AG10803 (cell line): ENCODE measurements at regions not wholly inside any gene's neighbourhood (a gene's known extent, or its start where the extent isn't known, plus 50 kb on each side); places are given as distances from the start of the nearest gene placed in this dataset.

ENCODE experiments used
- DNase-seq: peaks from one replicate; pipeline ENCODE4 v3.0.0; 2010; ENCODE audit warnings: low read depth
- H3K4me3 ChIP-seq: 2 replicates; pipeline ENCODE4 v1.5.1; 2011; ENCODE audit warnings: mild to moderate bottlenecking, low read length, control low read depth
- TF ChIP-seq, protein P1 (sequence below): conservative IDR thresholded peaks from 2 replicates; pipeline ENCODE4 v1.5.1; 2011; ENCODE audit warnings: mild to moderate bottlenecking, low read length, control low read depth, inconsistent platforms

DNA sequence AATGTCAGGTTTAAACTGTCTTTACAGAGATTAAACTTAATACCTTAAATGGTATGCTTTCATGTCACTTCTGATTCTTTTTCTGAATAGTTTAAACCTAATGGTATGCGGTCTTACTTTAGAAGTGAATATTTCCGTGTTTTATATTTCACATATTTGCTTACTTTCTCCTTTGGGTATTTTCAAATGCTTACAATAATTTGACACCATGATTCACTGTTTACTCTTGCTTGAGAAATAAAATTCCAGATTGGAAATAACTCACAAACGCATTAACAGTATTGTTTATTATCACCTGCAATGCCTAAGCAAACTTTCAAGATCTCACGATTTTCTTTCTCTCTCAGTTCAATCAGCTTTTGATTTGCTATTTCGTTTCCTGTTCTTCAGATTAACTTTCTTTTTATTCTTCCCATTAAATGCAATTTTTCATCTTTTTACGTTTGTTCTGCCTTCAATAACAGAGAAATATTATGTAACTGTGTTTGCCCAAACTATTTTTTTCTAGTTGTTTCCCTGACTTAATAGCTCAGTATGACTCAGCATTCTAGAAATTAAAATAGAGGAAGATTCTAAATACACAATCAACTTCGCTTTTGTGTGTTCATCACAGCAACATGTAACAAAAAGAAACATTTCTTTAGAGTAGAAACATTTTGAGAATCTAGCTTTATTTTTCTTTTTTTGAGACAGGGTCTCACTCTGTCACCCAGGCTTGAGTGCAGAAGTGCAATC, 955.5 kb upstream of the PRKX start:
- no peak overlapping the region for H3K4me3 ChIP-seq
- no peak for DNase-seq
- TF ChIP-seq, protein P1, sequence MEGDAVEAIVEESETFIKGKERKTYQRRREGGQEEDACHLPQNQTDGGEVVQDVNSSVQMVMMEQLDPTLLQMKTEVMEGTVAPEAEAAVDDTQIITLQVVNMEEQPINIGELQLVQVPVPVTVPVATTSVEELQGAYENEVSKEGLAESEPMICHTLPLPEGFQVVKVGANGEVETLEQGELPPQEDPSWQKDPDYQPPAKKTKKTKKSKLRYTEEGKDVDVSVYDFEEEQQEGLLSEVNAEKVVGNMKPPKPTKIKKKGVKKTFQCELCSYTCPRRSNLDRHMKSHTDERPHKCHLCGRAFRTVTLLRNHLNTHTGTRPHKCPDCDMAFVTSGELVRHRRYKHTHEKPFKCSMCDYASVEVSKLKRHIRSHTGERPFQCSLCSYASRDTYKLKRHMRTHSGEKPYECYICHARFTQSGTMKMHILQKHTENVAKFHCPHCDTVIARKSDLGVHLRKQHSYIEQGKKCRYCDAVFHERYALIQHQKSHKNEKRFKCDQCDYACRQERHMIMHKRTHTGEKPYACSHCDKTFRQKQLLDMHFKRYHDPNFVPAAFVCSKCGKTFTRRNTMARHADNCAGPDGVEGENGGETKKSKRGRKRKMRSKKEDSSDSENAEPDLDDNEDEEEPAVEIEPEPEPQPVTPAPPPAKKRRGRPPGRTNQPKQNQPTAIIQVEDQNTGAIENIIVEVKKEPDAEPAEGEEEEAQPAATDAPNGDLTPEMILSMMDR = no peak

DNA sequence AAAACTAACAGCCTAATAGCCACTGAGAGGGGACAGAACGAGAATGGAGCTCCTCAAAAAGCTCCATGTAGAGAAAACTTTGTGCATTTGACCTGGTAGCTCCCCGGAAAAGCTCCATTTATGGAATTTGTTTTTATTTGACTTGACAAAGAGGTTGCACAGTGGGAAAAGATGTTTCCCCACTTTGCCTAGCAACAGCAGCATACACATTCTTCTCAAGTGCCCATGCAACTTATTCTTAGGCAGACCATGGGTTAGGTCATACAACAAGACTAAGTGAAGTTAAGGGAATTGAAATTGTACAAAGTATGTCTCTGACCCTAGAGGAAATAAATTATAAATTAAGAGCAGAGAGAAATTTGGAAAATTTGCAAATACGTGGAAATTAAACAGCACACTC, 949.6 kb upstream of the PRKX start:
- no peak overlapping the region for H3K4me3 ChIP-seq
- TF ChIP-seq, protein P1 = no peak
- no peak for DNase-seq

DNA sequence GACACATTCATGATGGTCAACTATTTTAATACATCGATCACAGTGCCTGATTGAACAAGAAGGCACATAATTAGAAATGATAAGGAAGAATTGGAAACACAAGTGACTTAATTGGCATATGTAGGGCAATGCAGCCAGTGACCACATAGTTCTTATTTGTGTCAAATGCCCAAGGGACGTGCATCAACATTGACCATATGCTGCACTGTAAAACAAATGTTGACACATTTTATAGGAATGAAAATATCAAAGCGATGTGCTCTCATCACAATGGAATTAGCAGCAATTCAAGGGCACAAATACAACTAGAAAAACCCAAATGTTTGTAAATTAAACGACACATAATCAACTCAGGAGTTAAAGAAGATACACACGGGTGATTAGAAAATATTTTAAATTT, 948.3 kb upstream of the PRKX start:
- TF ChIP-seq, protein P1 = no peak
- no peak for DNase-seq
- no peak overlapping the region for H3K4me3 ChIP-seq

DNA sequence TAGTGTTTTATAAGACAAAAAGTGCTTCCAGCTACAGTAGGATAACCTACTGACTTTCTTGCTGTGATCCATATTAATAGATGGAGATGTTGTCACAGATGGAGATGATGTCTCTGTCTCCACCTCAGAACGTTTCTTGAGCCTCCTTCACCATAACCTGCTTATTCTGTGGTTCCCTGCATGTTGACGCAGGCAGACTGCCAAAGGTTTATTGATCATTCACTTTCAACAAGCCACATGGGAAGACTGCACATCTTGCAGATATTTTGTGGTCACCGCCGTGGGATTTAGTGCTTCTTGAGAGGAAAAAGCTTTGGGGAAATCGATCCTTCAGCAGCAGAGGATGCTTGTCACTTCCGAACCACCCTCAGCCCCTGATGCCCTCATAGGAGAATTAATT, 943.0 kb upstream of the PRKX start:
- no peak overlapping the region for H3K4me3 ChIP-seq
- DNase-seq = no peak
- TF ChIP-seq, protein P1 = no peak

DNA sequence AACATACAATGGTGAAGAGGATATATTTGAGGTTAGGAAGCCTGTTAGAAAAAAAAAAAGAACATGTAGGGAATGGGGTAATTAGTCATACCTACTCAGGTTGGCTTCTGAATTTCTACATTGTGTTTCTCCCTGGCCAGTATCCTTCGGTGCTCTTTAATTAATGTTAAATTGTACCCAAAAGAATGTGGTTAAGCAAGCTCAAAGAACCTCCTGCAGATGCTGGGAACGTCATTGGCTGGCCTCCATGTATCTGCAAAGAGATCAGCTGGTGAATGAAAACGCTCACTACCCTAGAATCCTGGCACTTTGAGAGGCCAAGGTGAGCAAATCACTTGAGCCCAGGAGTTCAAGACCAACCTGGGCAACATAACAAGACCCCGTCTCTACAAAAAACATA, 942.3 kb upstream of the PRKX start:
- no peak for DNase-seq
- TF ChIP-seq, protein P1 = no peak
- no peak overlapping the region for H3K4me3 ChIP-seq

DNA sequence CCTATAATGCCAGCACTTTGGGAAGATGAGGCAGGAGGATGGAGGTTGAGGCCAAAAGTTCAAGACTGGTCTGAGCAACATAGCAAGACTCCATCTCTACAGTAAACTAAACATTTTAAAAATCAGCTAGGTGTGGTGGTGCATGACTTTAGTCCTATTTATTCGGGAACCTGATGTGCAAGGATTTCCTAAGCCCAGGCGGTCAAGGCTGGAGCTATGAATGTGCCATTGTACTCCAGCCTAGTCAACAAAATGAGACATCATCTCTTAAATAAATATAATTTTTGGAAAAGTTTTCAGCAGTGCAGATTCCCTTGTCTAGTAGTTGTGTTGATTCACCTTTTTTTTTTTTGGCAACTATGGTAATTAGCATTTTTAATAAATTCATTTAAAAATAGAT, 928.7 kb upstream of the PRKX start:
- TF ChIP-seq, protein P1 = no peak
- no peak overlapping the region for H3K4me3 ChIP-seq
- DNase-seq = no peak

DNA sequence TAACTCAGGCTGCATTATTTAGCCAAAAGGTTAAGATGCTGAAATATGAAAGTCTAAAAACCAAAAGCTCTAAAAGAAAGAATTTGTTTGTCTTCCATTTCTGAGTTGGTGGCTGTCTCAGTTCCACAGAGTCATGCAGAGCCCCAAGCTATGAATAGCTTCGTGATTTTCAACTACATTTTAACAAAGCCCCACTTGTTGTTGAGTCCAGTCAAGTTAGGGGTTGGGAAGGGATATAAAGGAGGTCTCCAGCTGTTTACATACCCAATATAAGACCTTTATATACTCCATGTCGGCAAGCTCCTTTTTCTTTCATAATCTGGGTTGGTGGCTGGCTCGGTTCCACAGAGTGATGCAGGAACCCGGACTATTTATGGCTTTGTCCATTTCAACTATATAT, 924.6 kb upstream of the PRKX start:
- TF ChIP-seq, protein P1 = no peak
- H3K4me3 ChIP-seq = no peak overlapping the region
- DNase-seq = no peak
